HG03139 (cell line): ENCODE measurements at regions not wholly inside any gene's neighbourhood (a gene's known extent, or its start where the extent isn't known, plus 50 kb on each side); places are given as distances from the start of the nearest gene placed in this dataset.
"Not testable (repeated sequence)": the region's sequence is repeated elsewhere in the genome, so short reads cannot be mapped to it uniquely, and the experiment has no call there.

Experiments
- ATAC-seq: cut with Tn5 transposase; IDR thresholded peaks from one replicate; pipeline ENCODE4 v1.9.1; 2021; ENCODE audit not compliant: unreplicated experiment

DNA sequence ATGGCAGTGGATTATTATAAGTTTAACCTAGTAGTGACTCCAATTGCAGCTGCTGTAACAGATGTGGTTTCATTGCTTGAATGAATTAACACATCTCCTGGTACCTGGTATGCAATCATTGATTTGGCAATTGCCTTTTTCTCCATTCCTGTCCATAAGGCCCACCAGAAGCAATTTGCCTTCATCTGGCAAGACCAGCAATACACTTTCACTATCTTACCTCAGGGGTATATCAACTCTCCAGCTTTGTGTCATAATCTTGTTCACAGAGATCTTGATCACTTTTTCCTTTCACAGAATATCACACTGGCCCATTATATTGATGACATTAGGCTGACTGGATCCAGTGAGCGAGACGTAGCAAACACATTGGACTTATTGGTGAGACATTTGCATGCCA is 128.7 kb upstream of the ZC3H12C start:
- ATAC-seq = no peak

DNA sequence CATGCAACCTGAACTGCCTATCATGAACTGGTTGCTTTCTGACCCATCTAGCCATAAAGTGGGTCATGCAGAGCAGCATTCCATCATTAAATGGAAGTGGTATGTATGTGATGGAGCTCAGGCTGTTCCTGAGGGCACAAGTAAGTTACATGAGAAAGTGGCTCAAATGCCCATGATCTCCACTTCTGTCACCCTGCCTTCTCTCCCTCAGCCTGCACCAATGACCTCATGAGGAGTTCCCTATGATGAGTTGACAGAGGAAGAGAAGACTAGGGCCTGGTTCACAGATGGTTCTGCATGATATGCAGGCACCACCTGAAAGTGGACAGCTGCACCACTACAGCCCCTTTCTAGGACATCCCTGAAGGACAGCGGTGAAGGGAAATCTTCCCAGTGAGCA is 127.7 kb upstream of the ZC3H12C start:
- ATAC-seq = not testable (repeated sequence)

GRCh38 chr11:109965926-109966325 is 127.3 kb upstream of the ZC3H12C start:
- not testable (repeated sequence) for ATAC-seq

GRCh38 chr11:109967136-109967535 is 126.1 kb upstream of the ZC3H12C start:
- ATAC-seq = not testable (repeated sequence)

DNA sequence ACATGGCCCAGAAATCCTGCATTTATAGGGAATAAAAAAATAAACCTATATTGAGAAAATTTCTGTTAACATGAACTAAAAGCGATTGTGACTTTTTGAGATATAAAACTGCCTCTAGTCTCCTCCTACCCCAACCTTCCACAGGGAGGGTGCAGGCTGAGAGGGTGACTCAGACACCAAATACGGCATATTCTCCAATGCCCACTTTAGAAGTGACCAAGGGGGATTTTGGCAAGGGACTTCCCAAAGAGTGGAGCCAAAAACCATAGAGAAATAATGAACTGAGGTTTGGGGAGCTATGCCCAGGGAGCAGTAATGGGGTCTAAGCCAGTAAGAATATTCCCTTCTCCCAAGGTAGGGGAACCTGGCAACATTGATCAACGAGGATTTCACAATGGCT is 124.9 kb upstream of the ZC3H12C start:
- ATAC-seq = no peak

DNA sequence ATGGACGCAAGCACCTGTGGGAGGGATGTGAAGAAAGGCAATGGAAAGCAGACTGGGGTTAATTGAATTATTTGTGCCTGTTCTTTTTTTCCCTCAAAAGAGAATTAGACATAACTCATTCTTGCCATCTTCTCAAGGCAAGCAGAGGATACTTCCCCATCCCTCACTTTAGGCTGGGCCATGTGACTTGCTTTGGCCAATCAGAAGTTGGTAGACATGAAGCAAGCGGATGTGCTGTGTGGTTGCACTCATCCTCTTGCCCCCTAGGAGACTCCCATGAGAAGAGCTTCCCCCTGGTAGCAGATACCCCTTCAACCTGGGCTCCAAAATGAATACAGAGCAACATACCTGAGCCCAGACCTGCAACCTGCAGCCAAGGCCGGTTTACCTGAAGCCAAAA is 124.4 kb upstream of the ZC3H12C start:
- no peak for ATAC-seq

DNA sequence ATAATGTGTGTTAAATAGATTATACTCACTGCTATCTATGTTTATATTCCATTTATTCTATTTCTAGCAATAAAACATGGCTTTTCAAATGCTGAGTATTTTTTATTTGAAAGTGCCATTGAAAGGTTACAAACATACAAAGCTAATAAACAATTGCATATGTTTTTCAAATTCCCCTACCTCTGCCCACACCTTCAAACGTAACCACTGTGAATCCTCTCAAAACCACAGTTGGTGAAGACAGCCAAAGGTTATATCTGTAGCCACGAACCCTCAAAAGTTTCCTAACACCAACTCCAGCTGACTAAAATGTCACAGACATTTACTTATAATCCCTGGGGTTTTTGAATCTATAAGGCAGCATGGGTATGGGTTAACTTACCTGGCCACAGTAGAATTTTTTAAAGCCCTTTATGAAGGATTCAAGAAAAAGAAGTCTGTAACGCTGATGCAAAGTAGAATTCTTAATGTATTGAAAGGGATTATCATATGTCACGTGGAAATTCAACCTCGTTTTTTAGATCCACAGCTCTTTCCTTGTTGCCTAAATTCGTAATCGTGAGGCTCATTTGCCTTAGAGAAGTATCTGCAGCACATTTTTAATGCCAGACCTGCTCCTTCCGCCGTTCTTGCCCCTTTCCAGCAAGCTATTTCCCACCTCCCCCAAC is 122.5 kb upstream of the ZC3H12C start:
- peak; percentile 62 for ATAC-seq

DNA sequence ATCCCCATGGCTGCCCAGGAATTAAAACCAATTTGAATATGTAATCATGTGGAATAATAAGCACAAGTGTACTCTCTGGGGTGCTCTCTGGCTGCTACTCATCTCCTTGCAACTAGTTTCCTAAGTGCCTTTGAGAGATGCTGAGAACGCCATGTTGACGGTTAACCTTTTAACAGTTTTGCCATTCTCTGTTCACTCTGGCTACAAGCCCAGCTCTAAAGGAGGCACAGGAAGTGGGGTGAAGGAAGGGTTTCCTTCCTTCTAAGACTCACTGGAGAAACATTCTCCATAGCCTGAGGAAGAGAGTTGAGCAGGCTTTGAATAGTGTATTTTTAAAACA is 122.0 kb upstream of the ZC3H12C start:
- ATAC-seq = peak; percentile 14

DNA sequence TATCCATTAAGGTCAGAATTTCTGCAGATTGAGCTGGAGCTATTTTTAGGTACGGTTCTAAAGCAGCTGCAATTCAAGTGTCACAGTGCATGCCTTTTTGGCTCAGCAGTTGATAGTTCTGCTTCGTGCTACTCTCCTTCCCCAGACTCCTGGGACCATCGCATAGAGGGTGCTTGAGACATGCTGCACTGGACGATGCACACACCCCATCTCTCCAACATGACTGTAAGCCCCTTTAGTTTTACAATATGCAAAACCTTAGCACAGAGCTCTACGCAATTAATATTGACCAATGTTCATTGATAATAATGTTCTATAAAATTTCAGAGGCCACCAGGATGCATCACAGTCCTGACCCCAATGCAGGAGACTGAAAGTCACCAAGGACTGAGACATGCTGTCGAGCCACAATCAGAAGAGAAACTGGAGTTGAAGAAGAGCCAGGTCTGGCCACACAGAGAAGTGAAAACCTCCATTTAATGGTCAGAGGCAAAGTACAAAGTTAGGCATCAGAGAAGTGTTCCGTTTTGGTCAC is 120.9 kb upstream of the ZC3H12C start:
- ATAC-seq = peak; percentile 57

GRCh38 chr11:109972939-109973338 is 120.3 kb upstream of the ZC3H12C start:
- no peak for ATAC-seq

GRCh38 chr11:109973486-109973885 is 119.7 kb upstream of the ZC3H12C start:
- ATAC-seq = no peak

GRCh38 chr11:109974523-109974922 is 118.7 kb upstream of the ZC3H12C start:
- no peak for ATAC-seq

DNA sequence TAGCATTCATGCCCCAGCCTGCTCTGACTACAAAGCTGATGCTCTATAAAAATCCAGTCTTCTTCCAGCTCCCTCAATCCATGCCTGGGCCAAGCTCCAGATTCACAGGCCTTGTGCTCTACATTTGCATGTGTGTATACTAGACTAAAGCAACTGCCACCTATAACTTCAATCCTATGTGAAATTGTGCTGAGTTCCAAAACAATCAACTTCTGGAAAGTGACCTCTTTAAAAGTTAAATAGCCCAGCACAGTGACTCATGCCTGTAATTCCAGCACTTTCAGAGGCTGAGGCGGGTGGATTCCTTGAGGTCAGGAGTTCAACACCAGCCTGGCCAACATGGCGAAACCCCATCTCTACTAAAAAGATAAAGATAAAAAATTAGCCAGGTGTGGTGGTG is 114.3 kb upstream of the ZC3H12C start:
- ATAC-seq = no peak

GRCh38 chr11:109981031-109981636 is 112.1 kb upstream of the ZC3H12C start:
- ATAC-seq = no peak

- ATAC-seq = no peak
These were observed 109.8 kb upstream of the ZC3H12C start for GRCh38 chr11:109983358-109983757.

DNA sequence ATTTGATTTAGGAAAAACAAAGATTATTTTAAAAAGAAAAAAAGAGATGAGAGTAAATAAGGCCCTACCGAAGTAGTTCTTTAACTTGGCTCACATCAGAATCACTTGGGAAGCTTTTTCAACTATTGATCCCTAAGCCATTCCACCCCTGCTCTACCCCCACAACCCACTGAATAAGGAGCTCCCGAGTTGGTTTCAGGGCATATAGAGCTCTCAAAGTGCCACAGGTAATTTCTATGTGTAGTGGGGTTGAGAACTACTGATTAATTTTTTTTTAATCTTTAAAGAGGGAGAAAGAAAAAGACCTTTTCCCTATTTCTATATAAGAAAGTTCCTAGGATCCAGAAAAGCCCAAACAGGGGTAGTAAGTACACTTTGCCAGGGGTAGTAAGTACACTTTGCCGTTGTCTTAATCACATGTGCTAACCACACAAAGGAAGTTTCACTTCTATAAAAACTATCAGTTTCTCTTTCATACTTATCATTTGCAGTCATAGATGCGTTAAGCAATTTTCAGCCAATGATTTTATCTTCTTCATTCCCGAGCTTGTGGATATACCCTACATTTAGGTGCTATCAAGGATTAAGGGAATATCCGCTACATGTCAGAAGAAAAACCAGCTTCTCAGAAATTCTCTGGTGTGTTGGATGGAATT is 108.4 kb upstream of the ZC3H12C start:
- ATAC-seq = peak; percentile 95

DNA sequence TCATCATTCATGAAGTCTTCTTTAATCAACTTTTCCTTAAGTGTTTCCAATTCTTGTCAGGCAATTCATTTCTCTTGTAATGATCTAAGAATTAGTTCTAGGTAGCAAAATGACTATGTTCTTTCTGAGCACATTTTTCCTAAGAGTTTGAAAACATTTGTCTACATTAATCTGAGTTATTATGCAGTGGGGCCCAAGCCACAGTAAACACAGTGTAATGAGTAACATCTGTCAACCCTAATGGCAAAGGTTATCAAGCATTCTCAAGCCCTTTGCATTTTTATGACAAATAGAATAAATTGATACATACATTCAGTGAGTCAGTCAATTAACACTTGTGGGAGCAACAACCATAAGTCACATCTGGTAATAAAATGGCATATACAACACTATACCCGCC is 106.7 kb upstream of the ZC3H12C start:
- no peak for ATAC-seq

- ATAC-seq = no peak
These were observed 101.4 kb upstream of the ZC3H12C start for GRCh38 chr11:109991835-109992234.

- no peak for ATAC-seq
These were observed 99.4 kb upstream of the ZC3H12C start for GRCh38 chr11:109993786-109994185.

GRCh38 chr11:109994907-109995306 is 98.3 kb upstream of the ZC3H12C start:
- no peak for ATAC-seq

GRCh38 chr11:109996060-109996459 is 97.1 kb upstream of the ZC3H12C start:
- ATAC-seq = no peak

- ATAC-seq = no peak
These were observed 94.3 kb upstream of the ZC3H12C start for GRCh38 chr11:109998921-109999320.
